A673 (cell line): ENCODE measurements at regions not wholly inside any gene's neighbourhood (a gene's known extent, or its start where the extent isn't known, plus 50 kb on each side); places are given as distances from the start of the nearest gene placed in this dataset.
"Not testable (repeated sequence)": the region's sequence is repeated elsewhere in the genome, so short reads cannot be mapped to it uniquely, and the experiment has no call there.

Experiments used
- CTCF ChIP-seq: fragments of 300-800, 200-600 bp; sonication (generic); conservative IDR thresholded peaks from 2 replicates; pipeline ENCODE4 v1.5.1; 2017; ENCODE audit warnings: low read depth, mild to moderate bottlenecking, antibody characterized with exemption, low read length, moderate library complexity, mixed read lengths
- EZH2 ChIP-seq: fragments of 200-600 bp; sonication (generic); IDR thresholded peaks from 2 replicates; pipeline ENCODE4 v1.6.1; 2017; ENCODE audit warnings: borderline replicate concordance, low read depth, mild to moderate bottlenecking, mixed read lengths, antibody characterized with exemption, low read length; ENCODE audit not compliant: poor library complexity, severe bottlenecking

- not testable (repeated sequence) for TF ChIP-seq CTCF, EZH2
Measured at GRCh38 chr6:163732014-163732351, 317.5 kb downstream of the QKI start.
